ENCODE measurements at regions not wholly inside any gene's neighbourhood (a gene's known extent, or its start where the extent isn't known, plus 50 kb on each side); places are given as distances from the start of the nearest gene placed in this dataset.

DNA sequence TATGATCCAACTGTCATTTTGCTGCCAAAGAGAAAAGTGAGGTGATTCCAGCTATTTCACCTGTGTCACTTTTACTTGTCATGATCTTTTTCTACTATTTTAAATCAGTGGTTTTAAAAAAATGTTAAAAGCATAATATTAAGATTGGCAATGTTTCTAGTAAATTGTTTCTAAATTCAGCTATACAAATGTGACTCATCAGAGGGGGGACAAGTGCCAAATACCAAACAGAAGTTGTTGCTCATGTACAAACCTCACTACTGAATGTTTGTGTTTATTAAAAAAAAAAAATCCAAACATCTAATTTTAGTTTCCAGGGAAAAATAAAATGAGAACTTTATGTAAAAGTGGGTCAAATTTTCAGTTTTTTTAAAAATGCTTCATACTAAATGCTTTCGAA lies 346.2 kb upstream of the SNX7 start:
- Histone ChIP-seq H3K36me3 (no peaks in the 10 kb centered on the region), H3K4me1 (ENCODE audit: low read depth) (no peaks in the 10 kb centered on the region), H3K4me3 (no peak overlapping the region), H3K9me3 (ENCODE audit: low read depth) (no peaks in the 10 kb centered on the region), H3K27ac (no peak overlapping the region), H3K27me3 (no peaks in the 10 kb centered on the region)
- TF ChIP-seq, protein P1, sequence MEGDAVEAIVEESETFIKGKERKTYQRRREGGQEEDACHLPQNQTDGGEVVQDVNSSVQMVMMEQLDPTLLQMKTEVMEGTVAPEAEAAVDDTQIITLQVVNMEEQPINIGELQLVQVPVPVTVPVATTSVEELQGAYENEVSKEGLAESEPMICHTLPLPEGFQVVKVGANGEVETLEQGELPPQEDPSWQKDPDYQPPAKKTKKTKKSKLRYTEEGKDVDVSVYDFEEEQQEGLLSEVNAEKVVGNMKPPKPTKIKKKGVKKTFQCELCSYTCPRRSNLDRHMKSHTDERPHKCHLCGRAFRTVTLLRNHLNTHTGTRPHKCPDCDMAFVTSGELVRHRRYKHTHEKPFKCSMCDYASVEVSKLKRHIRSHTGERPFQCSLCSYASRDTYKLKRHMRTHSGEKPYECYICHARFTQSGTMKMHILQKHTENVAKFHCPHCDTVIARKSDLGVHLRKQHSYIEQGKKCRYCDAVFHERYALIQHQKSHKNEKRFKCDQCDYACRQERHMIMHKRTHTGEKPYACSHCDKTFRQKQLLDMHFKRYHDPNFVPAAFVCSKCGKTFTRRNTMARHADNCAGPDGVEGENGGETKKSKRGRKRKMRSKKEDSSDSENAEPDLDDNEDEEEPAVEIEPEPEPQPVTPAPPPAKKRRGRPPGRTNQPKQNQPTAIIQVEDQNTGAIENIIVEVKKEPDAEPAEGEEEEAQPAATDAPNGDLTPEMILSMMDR (IDR thresholded peaks at IDR 0.05; ENCODE audit: low read depth, low read length): no peak
- peak in 1 of 2 donors; percentile 75 for DNase-seq (ENCODE audit: low read depth in 1 of 2, low spot score in 1 of 2)

DNA sequence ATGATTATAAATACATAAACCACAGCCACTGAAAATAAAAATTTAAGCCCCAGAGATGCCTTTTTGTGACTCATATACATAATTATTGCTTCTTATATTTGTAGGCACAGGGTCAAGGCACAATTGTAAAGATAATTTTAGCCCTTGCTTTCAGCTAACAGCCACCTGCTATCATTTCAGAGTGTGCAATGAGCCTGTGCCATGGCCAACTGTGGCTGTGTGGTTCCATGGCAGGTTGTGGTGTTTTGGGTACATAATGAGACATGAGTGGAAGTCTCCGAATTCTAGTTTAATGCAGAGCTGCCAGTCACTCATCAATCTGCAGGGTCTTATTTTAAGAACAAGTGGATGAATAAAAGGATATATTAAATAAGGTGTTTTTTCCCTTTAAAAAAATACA lies 346.9 kb upstream of the SNX7 start:
- Histone ChIP-seq H3K9me3 (ENCODE audit: low read depth) (no peaks in the 10 kb centered on the region), H3K27me3 (no peaks in the 10 kb centered on the region), H3K36me3 (no peaks in the 10 kb centered on the region), H3K4me3 (no peak overlapping the region), H3K27ac (no peak overlapping the region), H3K4me1 (ENCODE audit: low read depth) (no peaks in the 10 kb centered on the region)
- DNase-seq (ENCODE audit: low read depth in 1 of 2, low spot score in 1 of 2): no peak
- TF ChIP-seq, protein P1 (IDR thresholded peaks at IDR 0.05; ENCODE audit: low read depth, low read length): no peak

DNA sequence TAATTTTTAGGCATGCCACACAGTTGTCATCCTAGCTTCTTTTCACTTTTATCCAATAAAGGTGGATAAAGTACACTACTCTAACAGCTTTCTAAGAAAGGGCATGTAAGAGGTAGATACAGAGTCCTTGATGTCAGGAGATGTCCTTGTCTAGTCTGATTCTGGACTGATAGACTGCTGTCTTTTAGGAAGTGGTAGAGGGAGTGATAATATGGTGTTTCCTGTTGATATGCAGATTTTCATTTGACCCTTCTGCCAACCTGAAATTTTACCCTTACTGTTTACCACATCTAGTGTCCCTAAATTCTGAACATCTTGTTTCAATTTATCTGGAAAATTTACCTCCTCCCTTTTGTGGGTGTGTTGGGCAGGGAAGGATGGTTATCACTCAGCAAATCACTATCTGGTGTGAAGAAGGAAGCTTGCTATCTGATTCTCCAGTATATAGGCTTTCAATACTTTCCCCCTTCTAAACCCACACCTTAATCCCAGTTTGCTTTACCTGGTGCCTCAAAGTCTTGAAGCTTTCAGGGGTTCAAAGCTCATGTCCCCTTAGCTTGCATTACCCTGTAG lies 354.9 kb upstream of the SNX7 start:
- TF ChIP-seq, protein P1 (IDR thresholded peaks at IDR 0.05; ENCODE audit: low read depth, low read length): no peak
- Histone ChIP-seq H3K27me3 (no peaks in the 10 kb centered on the region), H3K4me3 (no peak overlapping the region), H3K4me1 (ENCODE audit: low read depth) (no peaks in the 10 kb centered on the region), H3K27ac (no peak overlapping the region), H3K9me3 (ENCODE audit: low read depth) (no peaks in the 10 kb centered on the region), H3K36me3 (no peaks in the 10 kb centered on the region)
- no peak for DNase-seq (ENCODE audit: low read depth in 1 of 2, low spot score in 1 of 2)

DNA sequence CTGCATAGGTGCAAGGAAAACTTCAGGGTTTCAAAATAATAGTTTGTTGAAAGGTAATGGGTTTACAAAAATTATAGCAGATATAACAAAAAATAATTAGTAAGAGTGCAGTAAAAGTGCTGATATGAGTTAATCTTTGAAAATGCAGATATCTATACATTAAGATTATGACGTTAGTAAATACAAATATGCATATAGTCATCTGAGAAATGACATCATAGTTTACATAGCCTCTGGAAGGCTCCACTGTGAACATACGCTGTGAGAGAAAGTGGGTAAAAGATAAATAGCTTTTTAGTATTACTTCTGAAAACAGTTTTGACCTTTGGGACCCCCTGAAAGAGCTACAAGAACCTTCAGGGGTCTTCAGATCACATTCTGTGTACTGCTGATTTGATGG lies 356.2 kb upstream of the SNX7 start:
- no peak overlapping the region for H3K27ac ChIP-seq
- H3K4me3 ChIP-seq: no peak overlapping the region

DNA sequence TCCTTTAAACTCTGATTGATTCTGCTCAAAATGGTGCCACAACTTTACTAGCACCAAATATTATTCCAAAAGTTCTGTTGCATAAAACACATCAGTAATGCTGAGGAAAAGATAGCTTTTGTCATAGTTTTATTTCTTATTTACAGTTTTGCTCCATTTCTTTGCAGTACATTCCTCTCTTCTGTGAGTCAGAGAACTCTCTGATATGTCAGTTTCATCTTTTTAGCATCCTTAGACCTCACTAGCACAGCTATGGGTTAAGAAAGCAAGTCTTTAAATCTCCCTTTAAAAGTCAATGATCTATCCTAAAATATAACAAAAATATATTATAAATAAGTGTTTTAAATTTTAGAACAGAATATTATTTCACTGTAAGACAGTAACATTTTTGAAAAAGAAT lies 356.6 kb upstream of the SNX7 start:
- Histone ChIP-seq H3K9me3 (ENCODE audit: low read depth) (no peaks in the 10 kb centered on the region), H3K36me3 (no peaks in the 10 kb centered on the region), H3K4me3 (no peak overlapping the region), H3K4me1 (ENCODE audit: low read depth) (no peaks in the 10 kb centered on the region), H3K27me3 (no peaks in the 10 kb centered on the region), H3K27ac (no peak overlapping the region)
- TF ChIP-seq, protein P1 (IDR thresholded peaks at IDR 0.05; ENCODE audit: low read depth, low read length): no peak
- peak in 1 of 2 donors; percentile 19 for DNase-seq (ENCODE audit: low read depth in 1 of 2, low spot score in 1 of 2)

More for the DNA sequence above, 356.2 kb upstream of the SNX7 start:
- DNase-seq (ENCODE audit: low read depth in 1 of 2, low spot score in 1 of 2): no peak
- no peaks in the 10 kb centered on the region for H3K27me3 ChIP-seq
- H3K9me3 ChIP-seq (ENCODE audit: low read depth): no peaks in the 10 kb centered on the region
- no peaks in the 10 kb centered on the region for H3K36me3 ChIP-seq
- H3K4me1 ChIP-seq (ENCODE audit: low read depth): no peaks in the 10 kb centered on the region
- TF ChIP-seq, protein P1 (IDR thresholded peaks at IDR 0.05; ENCODE audit: low read depth, low read length): no peak

All from cardiac muscle cell (in vitro differentiated cells and primary cell).